PC-3 (cell line): ENCODE measurements at regions not wholly inside any gene's neighbourhood (a gene's known extent, or its start where the extent isn't known, plus 50 kb on each side); places are given as distances from the start of the nearest gene placed in this dataset.
A peak's percentile ranks its signal among the peaks of the same experiment; 100 is the strongest.

Source experiments
- ATAC-seq: fragments of 200-7000 bp; cut with Tn5 transposase; 2 replicates; pipeline ENCODE4 v1.9.1; 2020; ENCODE audit warnings: mild to moderate bottlenecking, moderate library complexity
- BruUV-seq: library from RNA; stranded (reverse); fragments of 400-500 nt; replicated peaks from 2 replicates; lab custom pipeline; 2021; lab: Mats Ljungman, UMichigan
- CTCF ChIA-PET: fragments of 300-600 bp; sonication (Branson Sonifier 250); formaldehyde crosslinking; loops from one replicate; lab custom pipeline; 2022; ENCODE audit warnings: antibody characterized with exemption; lab: Charles Lee
- POLR2A ChIA-PET: fragments of 300-600 bp; sonication (Branson Sonifier 250); formaldehyde crosslinking; loops from one replicate; lab custom pipeline; 2022; ENCODE audit warnings: antibody characterized with exemption; ENCODE audit not compliant: unreplicated experiment; lab: Charles Lee
- DNase-seq: peaks from one replicate; pipeline ENCODE4 v3.0.0-alpha.2; 2015
- H2AFZ ChIP-seq: fragments of 300-600 bp; sonication (generic); 2 replicates; pipeline ENCODE4 v1.6.0; 2016; ENCODE audit warnings: antibody characterized with exemption, low read length
- H3F3A ChIP-seq: fragments of 300-600 bp; sonication (generic); one replicate; pipeline ENCODE4 v1.6.0; 2017; ENCODE audit warnings: antibody characterized with exemption, low read length, control low read depth, mild to moderate bottlenecking; ENCODE audit not compliant: unreplicated experiment
- H3K27ac ChIP-seq: fragments of 300-600 bp; sonication (generic); 2 replicates; pipeline ENCODE4 v1.5.1; 2016; ENCODE audit warnings: mild to moderate bottlenecking, low read length
- H3K27me3 ChIP-seq: fragments of 300-600 bp; sonication (generic); 2 replicates; pipeline ENCODE4 v1.6.1; 2016; ENCODE audit warnings: low read length, mixed read lengths
- H3K36me3 ChIP-seq: fragments of 300-600 bp; sonication (generic); 2 replicates; pipeline ENCODE4 v1.6.1; 2016; ENCODE audit warnings: low read depth, mixed run types, low read length, mixed read lengths
- H3K4me1 ChIP-seq: fragments of 300-600 bp; sonication (generic); 2 replicates; pipeline ENCODE4 v1.5.1; 2016; ENCODE audit warnings: low read length; ENCODE audit not compliant: insufficient read depth
- H3K4me2 ChIP-seq: fragments of 300-600 bp; sonication (generic); 2 replicates; pipeline ENCODE4 v1.6.0; 2016; ENCODE audit warnings: low read length
- H3K4me3 ChIP-seq: fragments of 300-600 bp; sonication (generic); 2 replicates; pipeline ENCODE4 v1.5.1; 2016; ENCODE audit warnings: mild to moderate bottlenecking, low read length, mixed read lengths
- H3K79me2 ChIP-seq: fragments of 300-600 bp; sonication (generic); 2 replicates; pipeline ENCODE4 v1.6.1; 2017; ENCODE audit warnings: low read length, mixed read lengths
- H3K9ac ChIP-seq: fragments of 300-600 bp; sonication (generic); 2 replicates; pipeline ENCODE4 v1.6.0; 2016; ENCODE audit warnings: mild to moderate bottlenecking, low read length
- H3K9me2 ChIP-seq: fragments of 300-600 bp; sonication (generic); replicated peaks from 2 replicates; pipeline ENCODE4 v1.6.1; 2016; ENCODE audit warnings: mixed run types, low read length, mixed read lengths
- H3K9me3 ChIP-seq: fragments of 300-600 bp; sonication (generic); 2 replicates; pipeline ENCODE4 v1.6.1; 2016; ENCODE audit warnings: low read length, mixed read lengths
- H4K20me1 ChIP-seq: fragments of 300-600 bp; sonication (generic); 2 replicates; pipeline ENCODE4 v1.6.1; 2016; ENCODE audit warnings: low read length, mixed read lengths
- CTCF ChIP-seq: fragments of 300-600 bp; sonication (generic); conservative IDR thresholded peaks from 2 replicates; pipeline ENCODE4 v1.5.1; 2017; ENCODE audit warnings: antibody characterized with exemption, low read depth, mild to moderate bottlenecking, low read length
- EZH2 ChIP-seq: fragments of 300-600 bp; sonication (generic); IDR thresholded peaks from one replicate; pipeline ENCODE4 v1.6.1; 2017; ENCODE audit warnings: antibody characterized with exemption, mild to moderate bottlenecking, low read length; ENCODE audit not compliant: unreplicated experiment
- EZH2phosphoT487 ChIP-seq: fragments of 300-600 bp; sonication (generic); IDR thresholded peaks from 2 replicates; pipeline ENCODE4 v1.6.1; 2018; ENCODE audit warnings: mild to moderate bottlenecking, antibody characterized with exemption, low read length, borderline replicate concordance
- intact Hi-C: fragments of 100-400 bp; cut with micrococcal nuclease; formaldehyde crosslinking; loops from 2 replicates; pipeline ENCODE4 v1.9.0; 2023

GRCh38 chr2:77807531-77808215, 285.5 kb upstream of the LRRTM4 start:
- Histone ChIP-seq H3F3A (no peaks in the 10 kb centered on the region), H3K4me1 (no peaks in the 10 kb centered on the region), H3K9me3 (peaks cover 8% of the 10 kb centered on the region; the same call in 1 of the 2 replicates), H3K4me2 (no peak overlapping the region), H3K27ac (no peak overlapping the region), H3K79me2 (no peaks in the 10 kb centered on the region), H3K4me3 (no peak overlapping the region), H3K27me3 (no peaks in the 10 kb centered on the region), H2AFZ (no peak overlapping the region), H3K9me2 (no peaks in the 10 kb centered on the region), H3K9ac (no peak overlapping the region), H4K20me1 (no peaks in the 10 kb centered on the region), H3K36me3 (no peaks in the 10 kb centered on the region)
- CTCF ChIA-PET = no interaction called here
- ATAC-seq = no peak
- POLR2A ChIA-PET = no interaction called here
- no peak for TF ChIP-seq EZH2phosphoT487
- no peak for TF ChIP-seq EZH2
- no peak for TF ChIP-seq CTCF
- no TSS peak for BruUV-seq
- peak; percentile 66 for DNase-seq
- intact Hi-C loops = no loop called here

GRCh38 chr2:77808599-77808998, 286.4 kb upstream of the LRRTM4 start:
- POLR2A ChIA-PET = no interaction called here

More at GRCh38 chr2:77808599-77808998, 286.4 kb upstream of the LRRTM4 start:
- DNase-seq (no peak), ATAC-seq (no peak)
- CTCF ChIA-PET = no interaction called here
- intact Hi-C loops = no loop called here
- no peaks in the 10 kb centered on the region for H3K27me3 ChIP-seq
- no peak overlapping the region for H3K9ac ChIP-seq
- H3K27ac ChIP-seq = no peak overlapping the region
- H3K4me1 ChIP-seq = no peaks in the 10 kb centered on the region
- no peak overlapping the region for H3K4me3 ChIP-seq
- H3K4me2 ChIP-seq = no peak overlapping the region
- BruUV-seq = no TSS peak
- H3F3A ChIP-seq = no peaks in the 10 kb centered on the region
- H2AFZ ChIP-seq = no peak overlapping the region
- no peaks in the 10 kb centered on the region for H3K36me3 ChIP-seq
- no peaks in the 10 kb centered on the region for H3K79me2 ChIP-seq
- no peaks in the 10 kb centered on the region for H4K20me1 ChIP-seq
- H3K9me2 ChIP-seq = no peaks in the 10 kb centered on the region
- peaks cover 8% of the 10 kb centered on the region; the same call in 1 of the 2 replicates for H3K9me3 ChIP-seq
- no peak for TF ChIP-seq EZH2
- no peak for TF ChIP-seq EZH2phosphoT487
- no peak for TF ChIP-seq CTCF
